Choroid plexus epithelial cell (primary cell): ENCODE measurements at regions not wholly inside any gene's neighbourhood (a gene's known extent, or its start where the extent isn't known, plus 50 kb on each side); places are given as distances from the start of the nearest gene placed in this dataset.
"Not testable (repeated sequence)": the region's sequence is repeated elsewhere in the genome, so short reads cannot be mapped to it uniquely, and the experiment has no call there.

Experiments used
- DNase-seq: peaks from one replicate; pipeline ENCODE4 v3.0.0-alpha.2; 2010; ENCODE audit warnings: low read depth
- H3K4me3 ChIP-seq: 2 replicates; pipeline ENCODE4 v1.5.1; 2011; ENCODE audit warnings: low read depth, mild to moderate bottlenecking, control low read depth, low read length, moderate library complexity
- TF ChIP-seq, protein P1 (sequence below): conservative IDR thresholded peaks from 2 replicates; pipeline ENCODE4 v1.5.1; 2011; ENCODE audit warnings: low read depth, mild to moderate bottlenecking, control low read depth, inconsistent platforms, low read length, moderate library complexity

- DNase-seq, result no peak
- no peak overlapping the region for H3K4me3 ChIP-seq
- TF ChIP-seq, protein P1, sequence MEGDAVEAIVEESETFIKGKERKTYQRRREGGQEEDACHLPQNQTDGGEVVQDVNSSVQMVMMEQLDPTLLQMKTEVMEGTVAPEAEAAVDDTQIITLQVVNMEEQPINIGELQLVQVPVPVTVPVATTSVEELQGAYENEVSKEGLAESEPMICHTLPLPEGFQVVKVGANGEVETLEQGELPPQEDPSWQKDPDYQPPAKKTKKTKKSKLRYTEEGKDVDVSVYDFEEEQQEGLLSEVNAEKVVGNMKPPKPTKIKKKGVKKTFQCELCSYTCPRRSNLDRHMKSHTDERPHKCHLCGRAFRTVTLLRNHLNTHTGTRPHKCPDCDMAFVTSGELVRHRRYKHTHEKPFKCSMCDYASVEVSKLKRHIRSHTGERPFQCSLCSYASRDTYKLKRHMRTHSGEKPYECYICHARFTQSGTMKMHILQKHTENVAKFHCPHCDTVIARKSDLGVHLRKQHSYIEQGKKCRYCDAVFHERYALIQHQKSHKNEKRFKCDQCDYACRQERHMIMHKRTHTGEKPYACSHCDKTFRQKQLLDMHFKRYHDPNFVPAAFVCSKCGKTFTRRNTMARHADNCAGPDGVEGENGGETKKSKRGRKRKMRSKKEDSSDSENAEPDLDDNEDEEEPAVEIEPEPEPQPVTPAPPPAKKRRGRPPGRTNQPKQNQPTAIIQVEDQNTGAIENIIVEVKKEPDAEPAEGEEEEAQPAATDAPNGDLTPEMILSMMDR, result no peak
Observed at GRCh38 chr13:104614361-104615145, 1548.3 kb upstream of the SLC10A2 start.

- TF ChIP-seq, protein P1, result no peak
- H3K4me3 ChIP-seq, result no peak overlapping the region
- no peak for DNase-seq
Observed at GRCh38 chr13:104608331-104608730, 1542.1 kb upstream of the SLC10A2 start.

GRCh38 chr13:104605435-104605834 lies 1539.2 kb upstream of the SLC10A2 start:
- not testable (repeated sequence) for DNase-seq, H3K4me3 ChIP-seq

DNA sequence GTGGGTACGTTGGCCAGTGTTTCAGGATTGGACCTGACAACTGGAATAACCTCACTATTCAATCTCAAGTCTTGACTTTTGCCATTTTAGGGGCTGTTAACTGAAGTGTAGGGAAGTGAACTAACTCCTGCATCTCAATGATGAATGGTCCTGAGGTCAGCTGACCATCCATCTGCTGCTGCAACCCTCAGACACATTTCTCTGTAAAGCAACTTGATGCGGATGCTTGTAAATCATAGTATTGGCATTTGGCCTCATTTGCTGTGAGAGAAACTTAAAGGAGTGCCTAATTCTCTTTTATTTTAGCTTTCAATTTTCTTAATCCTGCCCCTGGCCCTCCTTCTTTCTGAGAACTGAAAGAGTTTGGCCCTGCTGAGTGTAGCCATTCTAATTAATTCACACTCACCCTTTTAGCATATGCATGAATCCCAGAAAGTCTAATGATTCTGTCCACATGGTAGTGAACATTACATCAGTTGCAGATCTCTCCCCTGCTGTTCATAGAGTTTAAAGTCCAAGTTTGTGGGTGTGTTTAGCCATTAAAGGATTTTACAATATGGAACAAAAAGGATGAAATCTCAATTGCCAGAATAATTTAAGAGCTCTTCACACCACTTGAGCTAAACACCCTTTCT lies 1531.4 kb upstream of the SLC10A2 start:
- TF ChIP-seq, protein P1, result no peak

GRCh38 chr13:104595511-104595910 lies 1529.3 kb upstream of the SLC10A2 start:
- no peak overlapping the region for H3K4me3 ChIP-seq
- no peak for DNase-seq
- TF ChIP-seq, protein P1, result no peak

More for the DNA sequence above, 1531.4 kb upstream of the SLC10A2 start:
- no peak overlapping the region for H3K4me3 ChIP-seq
- DNase-seq, result no peak

GRCh38 chr13:104594806-104595205 lies 1528.6 kb upstream of the SLC10A2 start:
- TF ChIP-seq, protein P1, result no peak

DNA sequence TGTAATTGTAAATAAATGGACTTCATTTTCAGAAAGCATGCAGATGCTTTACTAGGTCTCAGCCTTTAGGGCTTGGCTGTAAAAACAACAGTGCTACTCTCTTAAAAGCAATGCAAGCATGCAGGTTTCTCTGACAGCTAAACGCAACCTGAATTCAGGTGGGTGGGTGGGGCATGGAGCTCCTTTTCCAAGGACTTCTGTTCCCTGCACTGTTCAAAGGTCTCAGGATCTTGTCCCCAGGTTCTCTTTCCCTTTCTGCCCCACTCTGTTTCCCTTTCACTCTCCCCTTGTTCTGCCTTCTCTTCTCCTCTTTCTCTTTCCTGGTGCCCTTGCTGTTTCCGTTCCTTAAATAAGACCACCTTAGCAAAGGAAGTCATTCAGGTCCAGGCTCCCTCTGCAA lies 1527.5 kb upstream of the SLC10A2 start:
- H3K4me3 ChIP-seq, result no peak overlapping the region
- TF ChIP-seq, protein P1, result no peak
- DNase-seq, result no peak

More at GRCh38 chr13:104594806-104595205, 1528.6 kb upstream of the SLC10A2 start:
- DNase-seq, result no peak
- H3K4me3 ChIP-seq, result no peak overlapping the region
